ENCODE measurements at regions not wholly inside any gene's neighbourhood (a gene's known extent, or its start where the extent isn't known, plus 50 kb on each side); places are given as distances from the start of the nearest gene placed in this dataset.
"Not testable (repeated sequence)": the region's sequence is repeated elsewhere in the genome, so short reads cannot be mapped to it uniquely, and the experiment has no call there.

- intact Hi-C loops (cut with micrococcal nuclease; ENCODE audit: unreplicated experiment): no loop called here
- no TSS peak for BruUV-seq (replicated peaks)
These were observed 232.9 kb downstream of the ATXN7L3B start for GRCh38 chr12:74770552-74770951.

GRCh38 chr12:74775276-74775675 lies 237.6 kb downstream of the ATXN7L3B start:
- Mint-ChIP-seq H3K36me3 (ENCODE audit: insufficient read depth, unreplicated experiment) (peaks cover 3% of the 10 kb centered on the region), H3K9me3 (ENCODE audit: low read depth, unreplicated experiment) (no peaks in the 10 kb centered on the region), H3K27ac (ENCODE audit: unreplicated experiment) (no peak overlapping the region), H3K4me3 (ENCODE audit: low read depth, unreplicated experiment) (no peak overlapping the region), H3K27me3 (ENCODE audit: unreplicated experiment) (no peaks in the 10 kb centered on the region), H3K4me1 (ENCODE audit: low read depth, unreplicated experiment) (peaks cover 7% of the 10 kb centered on the region)
- TF ChIP-seq CTCF (IDR thresholded peaks at IDR 0.05; ENCODE audit: unreplicated experiment): no peak
- no TSS peak for BruUV-seq (replicated peaks)
- intact Hi-C loops (cut with micrococcal nuclease; ENCODE audit: unreplicated experiment): no loop called here
- CTCF ChIA-PET: no interaction called here
- DNase-seq: no peak

More at GRCh38 chr12:74770552-74770951, 232.9 kb downstream of the ATXN7L3B start:
- CTCF ChIA-PET: no interaction called here
- Mint-ChIP-seq H3K4me3 (ENCODE audit: low read depth, unreplicated experiment) (no peak overlapping the region), H3K36me3 (ENCODE audit: insufficient read depth, unreplicated experiment) (no peaks in the 10 kb centered on the region), H3K27ac (ENCODE audit: unreplicated experiment) (no peak overlapping the region), H3K27me3 (ENCODE audit: unreplicated experiment) (no peaks in the 10 kb centered on the region), H3K9me3 (ENCODE audit: low read depth, unreplicated experiment) (no peaks in the 10 kb centered on the region), H3K4me1 (ENCODE audit: low read depth, unreplicated experiment) (no peaks in the 10 kb centered on the region)
- no peak for DNase-seq
- TF ChIP-seq CTCF (IDR thresholded peaks at IDR 0.05; ENCODE audit: unreplicated experiment): no peak

- DNase-seq: no peak
- CTCF ChIA-PET: no interaction called here
- no TSS peak for BruUV-seq (replicated peaks)
- intact Hi-C loops (cut with micrococcal nuclease; ENCODE audit: unreplicated experiment): no loop called here
- TF ChIP-seq CTCF (IDR thresholded peaks at IDR 0.05; ENCODE audit: unreplicated experiment): no peak
- H3K4me1 Mint-ChIP-seq (ENCODE audit: low read depth, unreplicated experiment): peaks cover 18% of the 10 kb centered on the region
- peaks cover 3% of the 10 kb centered on the region for H3K36me3 Mint-ChIP-seq (ENCODE audit: insufficient read depth, unreplicated experiment)
- no peaks in the 10 kb centered on the region for H3K27me3 Mint-ChIP-seq (ENCODE audit: unreplicated experiment)
- no peaks in the 10 kb centered on the region for H3K9me3 Mint-ChIP-seq (ENCODE audit: low read depth, unreplicated experiment)
- no peak overlapping the region for H3K4me3 Mint-ChIP-seq (ENCODE audit: low read depth, unreplicated experiment)
- H3K27ac Mint-ChIP-seq (ENCODE audit: unreplicated experiment): no peak overlapping the region
These were observed 238.7 kb downstream of the ATXN7L3B start for GRCh38 chr12:74776378-74776777.

- H3K4me1 Mint-ChIP-seq (ENCODE audit: low read depth, unreplicated experiment): peaks cover 27% of the 10 kb centered on the region
- no peaks in the 10 kb centered on the region for H3K9me3 Mint-ChIP-seq (ENCODE audit: low read depth, unreplicated experiment)
- intact Hi-C loops (cut with micrococcal nuclease; ENCODE audit: unreplicated experiment): no loop called here
- H3K27ac Mint-ChIP-seq (ENCODE audit: unreplicated experiment): no peak overlapping the region
- no peaks in the 10 kb centered on the region for H3K27me3 Mint-ChIP-seq (ENCODE audit: unreplicated experiment)
- CTCF ChIA-PET: interaction anchor here (1.2 kb wide), 1 partner anchor 14 kb away, joined by 5 read pairs; no protein-coding TSS in a partner anchor
- BruUV-seq (replicated peaks): no TSS peak
- peaks cover 3% of the 10 kb centered on the region for H3K36me3 Mint-ChIP-seq (ENCODE audit: insufficient read depth, unreplicated experiment)
- no peak for DNase-seq
- TF ChIP-seq CTCF (IDR thresholded peaks at IDR 0.05; ENCODE audit: unreplicated experiment): no peak
- H3K4me3 Mint-ChIP-seq (ENCODE audit: low read depth, unreplicated experiment): no peak overlapping the region
These were observed 242.7 kb downstream of the ATXN7L3B start for GRCh38 chr12:74780182-74780849.

GRCh38 chr12:74780850-74781241 lies 243.2 kb downstream of the ATXN7L3B start:
- DNase-seq: peak; percentile 14
- H3K27me3 Mint-ChIP-seq (ENCODE audit: unreplicated experiment); intact Hi-C loops (cut with micrococcal nuclease; ENCODE audit: unreplicated experiment); H3K4me3 Mint-ChIP-seq (ENCODE audit: low read depth, unreplicated experiment); BruUV-seq (replicated peaks); CTCF ChIA-PET; H3K36me3 Mint-ChIP-seq (ENCODE audit: insufficient read depth, unreplicated experiment); H3K9me3 Mint-ChIP-seq (ENCODE audit: low read depth, unreplicated experiment); H3K27ac Mint-ChIP-seq (ENCODE audit: unreplicated experiment): not testable (repeated sequence)
- H3K4me1 Mint-ChIP-seq (ENCODE audit: low read depth, unreplicated experiment): peaks cover 27% of the 10 kb centered on the region

Data from Calu3 (cell line).